ENCODE measurements at regions not wholly inside any gene's neighbourhood (a gene's known extent, or its start where the extent isn't known, plus 50 kb on each side); places are given as distances from the start of the nearest gene placed in this dataset.

- Histone ChIP-seq H3K27me3 (ENCODE audit: control insufficient read depth, insufficient read depth, low read length) (no peaks in the 10 kb centered on the region), H3K36me3 (ENCODE audit: control insufficient read depth, insufficient read depth, low read length) (no peaks in the 10 kb centered on the region), H3K4me3 (ENCODE audit: low read depth, low read length) (no peak overlapping the region)
- FAIRE-seq (no peak), DNase-seq (ENCODE audit: low read depth) (no peak)
- no peak for TF ChIP-seq CTCF (IDR thresholded peaks at IDR 0.05; ENCODE audit: insufficient read depth, low read length, severe bottlenecking)
Observed at GRCh38 chr3:177437513-177438337, 240.4 kb upstream of the TBL1XR1 start.

- FAIRE-seq, result no peak
- Histone ChIP-seq H3K27me3 (ENCODE audit: control insufficient read depth, insufficient read depth, low read length) (no peaks in the 10 kb centered on the region), H3K4me3 (ENCODE audit: low read depth, low read length) (no peak overlapping the region), H3K36me3 (ENCODE audit: control insufficient read depth, insufficient read depth, low read length) (no peaks in the 10 kb centered on the region)
- no peak for DNase-seq (ENCODE audit: low read depth)
- TF ChIP-seq CTCF (IDR thresholded peaks at IDR 0.05; ENCODE audit: insufficient read depth, low read length, severe bottlenecking), result no peak
Observed at GRCh38 chr3:177438596-177439220, 241.4 kb upstream of the TBL1XR1 start.

- no peak for TF ChIP-seq CTCF (IDR thresholded peaks at IDR 0.05; ENCODE audit: insufficient read depth, low read length, severe bottlenecking)
- no peaks in the 10 kb centered on the region for H3K36me3 ChIP-seq (ENCODE audit: control insufficient read depth, insufficient read depth, low read length)
- DNase-seq (ENCODE audit: low read depth) (no peak), FAIRE-seq (no peak)
- no peaks in the 10 kb centered on the region for H3K27me3 ChIP-seq (ENCODE audit: control insufficient read depth, insufficient read depth, low read length)
- H3K4me3 ChIP-seq (ENCODE audit: low read depth, low read length), result no peak overlapping the region
Observed at GRCh38 chr3:177439694-177440269, 242.5 kb upstream of the TBL1XR1 start.

- FAIRE-seq (peak; percentile 32), DNase-seq (ENCODE audit: low read depth) (peak; percentile 73)
- Histone ChIP-seq H3K4me3 (ENCODE audit: low read depth, low read length) (no peak overlapping the region), H3K27me3 (ENCODE audit: control insufficient read depth, insufficient read depth, low read length) (no peaks in the 10 kb centered on the region), H3K36me3 (ENCODE audit: control insufficient read depth, insufficient read depth, low read length) (no peaks in the 10 kb centered on the region)
- no peak for TF ChIP-seq CTCF (IDR thresholded peaks at IDR 0.05; ENCODE audit: insufficient read depth, low read length, severe bottlenecking)
Observed at GRCh38 chr3:177440456-177441104, 243.3 kb upstream of the TBL1XR1 start.

GRCh38 chr3:177441276-177441812 lies 244.1 kb upstream of the TBL1XR1 start:
- no peak for FAIRE-seq
- H3K36me3 ChIP-seq (ENCODE audit: control insufficient read depth, insufficient read depth, low read length), result no peaks in the 10 kb centered on the region
- no peak for TF ChIP-seq CTCF (IDR thresholded peaks at IDR 0.05; ENCODE audit: insufficient read depth, low read length, severe bottlenecking)
- no peaks in the 10 kb centered on the region for H3K27me3 ChIP-seq (ENCODE audit: control insufficient read depth, insufficient read depth, low read length)
- no peak overlapping the region for H3K4me3 ChIP-seq (ENCODE audit: low read depth, low read length)
- DNase-seq (ENCODE audit: low read depth), result no peak
